LNCaP clone FGC (cell line): ENCODE measurements at regions not wholly inside any gene's neighbourhood (a gene's known extent, or its start where the extent isn't known, plus 50 kb on each side); places are given as distances from the start of the nearest gene placed in this dataset.
"Not testable (repeated sequence)": the region's sequence is repeated elsewhere in the genome, so short reads cannot be mapped to it uniquely, and the experiment has no call there.

Experiments
- DNase-seq: peaks from one replicate; pipeline ENCODE4 v3.0.0-alpha.2; 2011; ENCODE audit warnings: low read depth
- H3K4me3 ChIP-seq: 2 replicates; pipeline ENCODE4 v1.5.1; 2011; ENCODE audit warnings: mild to moderate bottlenecking, low read depth, low read length, control low read depth
- TF ChIP-seq, protein P1 (sequence below): IDR thresholded peaks from 2 replicates; pipeline ENCODE4 v1.5.1; 2012; ENCODE audit warnings: mild to moderate bottlenecking; ENCODE audit not compliant: control insufficient read depth, insufficient read depth; ENCODE audit errors: extremely low read depth

GRCh38 chr6:19929312-19929711 lies 92.1 kb downstream of the ID4 start:
- DNase-seq, result no peak
- TF ChIP-seq, protein P1, sequence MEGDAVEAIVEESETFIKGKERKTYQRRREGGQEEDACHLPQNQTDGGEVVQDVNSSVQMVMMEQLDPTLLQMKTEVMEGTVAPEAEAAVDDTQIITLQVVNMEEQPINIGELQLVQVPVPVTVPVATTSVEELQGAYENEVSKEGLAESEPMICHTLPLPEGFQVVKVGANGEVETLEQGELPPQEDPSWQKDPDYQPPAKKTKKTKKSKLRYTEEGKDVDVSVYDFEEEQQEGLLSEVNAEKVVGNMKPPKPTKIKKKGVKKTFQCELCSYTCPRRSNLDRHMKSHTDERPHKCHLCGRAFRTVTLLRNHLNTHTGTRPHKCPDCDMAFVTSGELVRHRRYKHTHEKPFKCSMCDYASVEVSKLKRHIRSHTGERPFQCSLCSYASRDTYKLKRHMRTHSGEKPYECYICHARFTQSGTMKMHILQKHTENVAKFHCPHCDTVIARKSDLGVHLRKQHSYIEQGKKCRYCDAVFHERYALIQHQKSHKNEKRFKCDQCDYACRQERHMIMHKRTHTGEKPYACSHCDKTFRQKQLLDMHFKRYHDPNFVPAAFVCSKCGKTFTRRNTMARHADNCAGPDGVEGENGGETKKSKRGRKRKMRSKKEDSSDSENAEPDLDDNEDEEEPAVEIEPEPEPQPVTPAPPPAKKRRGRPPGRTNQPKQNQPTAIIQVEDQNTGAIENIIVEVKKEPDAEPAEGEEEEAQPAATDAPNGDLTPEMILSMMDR, result no peak
- no peak overlapping the region for H3K4me3 ChIP-seq

- no peak overlapping the region for H3K4me3 ChIP-seq
- DNase-seq, result no peak
- TF ChIP-seq, protein P1, result no peak
Measured at GRCh38 chr6:19934996-19935591, 97.9 kb downstream of the ID4 start.

- not testable (repeated sequence) for DNase-seq
Measured at GRCh38 chr6:19939321-19939720, 102.2 kb downstream of the ID4 start.

DNA sequence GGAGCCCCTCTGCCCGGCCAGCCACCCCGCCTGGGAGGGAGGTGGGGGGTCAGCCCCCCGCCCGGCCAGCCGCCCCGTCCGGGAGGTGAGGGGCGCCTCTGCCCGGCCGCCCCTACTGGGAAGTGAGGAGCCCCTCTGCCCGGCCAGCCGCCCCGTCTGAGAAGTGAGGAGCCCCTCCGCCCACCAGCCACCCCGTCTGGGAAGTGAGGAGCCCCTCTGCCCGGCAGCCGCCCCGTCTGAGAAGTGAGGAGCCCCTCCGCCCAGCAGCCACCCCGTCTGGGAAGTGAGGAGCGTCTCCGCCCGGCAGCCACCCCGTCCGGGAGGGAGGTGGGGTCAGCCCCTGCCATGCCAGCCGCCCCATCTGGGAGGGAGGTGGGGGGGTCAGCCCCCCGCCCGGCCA lies 102.8 kb downstream of the ID4 start:
- DNase-seq, H3K4me3 ChIP-seq: not testable (repeated sequence)

More at GRCh38 chr6:19939321-19939720, 102.2 kb downstream of the ID4 start:
- not testable (repeated sequence) for H3K4me3 ChIP-seq

DNA sequence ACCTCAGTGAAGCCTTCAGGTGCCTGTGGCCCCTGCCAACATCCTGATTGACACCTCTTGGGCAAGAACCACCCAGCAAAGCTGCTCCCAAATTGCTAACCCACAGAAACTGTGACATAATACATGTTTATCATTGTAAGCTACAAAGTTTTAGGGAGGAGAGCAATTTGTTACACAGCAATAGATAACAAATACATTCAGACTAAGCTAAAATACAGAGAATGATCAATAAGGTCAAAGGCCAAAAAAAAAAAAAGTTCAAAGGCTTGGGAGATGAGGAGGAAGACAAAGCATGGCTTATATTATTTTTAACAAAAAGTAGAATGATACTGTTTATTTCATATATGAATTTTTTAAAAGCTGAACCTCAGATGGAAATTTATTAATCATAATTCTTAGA lies 105.9 kb downstream of the ID4 start:
- no peak for DNase-seq
- TF ChIP-seq, protein P1, result no peak
- H3K4me3 ChIP-seq, result no peak overlapping the region

- TF ChIP-seq, protein P1, result no peak
- DNase-seq, result no peak
- no peak overlapping the region for H3K4me3 ChIP-seq
Measured at GRCh38 chr6:19945843-19946358, 108.7 kb downstream of the ID4 start.

DNA sequence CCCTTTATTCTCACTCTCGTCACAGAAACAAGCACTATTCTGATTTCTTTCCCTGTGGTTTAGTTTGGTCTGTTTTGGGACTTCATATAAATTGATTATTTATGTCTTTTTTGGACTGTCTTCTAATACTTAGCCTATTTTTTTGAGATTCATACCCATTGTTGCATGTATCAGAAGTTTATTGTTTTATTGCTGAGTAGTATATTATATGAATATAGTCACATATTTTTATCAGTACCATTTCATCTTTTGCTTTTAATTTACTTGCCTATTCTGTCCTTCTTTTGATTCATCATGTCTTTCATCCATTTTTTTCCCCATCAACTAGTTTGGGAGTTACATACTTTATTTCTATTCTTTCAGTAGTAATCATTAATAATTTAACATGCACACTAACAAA lies 112.0 kb downstream of the ID4 start:
- no peak for DNase-seq
- no peak overlapping the region for H3K4me3 ChIP-seq
- TF ChIP-seq, protein P1, result no peak

DNA sequence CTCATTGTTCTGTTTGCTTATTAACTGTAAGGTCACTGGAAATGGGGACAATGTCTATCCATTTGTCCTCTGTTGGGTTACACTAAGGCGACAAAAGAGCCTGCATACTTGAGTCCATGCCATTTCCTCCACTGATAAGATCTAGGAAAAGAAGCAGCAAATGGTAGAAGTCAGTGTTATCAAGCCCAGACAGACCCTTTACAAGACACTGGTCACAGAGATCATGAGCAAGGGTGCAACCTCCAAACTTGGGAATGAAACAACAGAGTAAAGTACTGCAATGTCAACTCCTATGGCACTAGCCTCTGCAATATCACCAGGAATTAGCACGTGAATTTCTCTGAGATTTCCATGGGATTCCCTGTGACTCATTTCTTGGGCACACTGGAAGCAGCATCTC lies 126.9 kb downstream of the ID4 start:
- H3K4me3 ChIP-seq, result no peak overlapping the region
- DNase-seq, result no peak
- TF ChIP-seq, protein P1, result no peak
